ENCODE measurements at regions not wholly inside any gene's neighbourhood (a gene's known extent, or its start where the extent isn't known, plus 50 kb on each side); places are given as distances from the start of the nearest gene placed in this dataset.

DNA sequence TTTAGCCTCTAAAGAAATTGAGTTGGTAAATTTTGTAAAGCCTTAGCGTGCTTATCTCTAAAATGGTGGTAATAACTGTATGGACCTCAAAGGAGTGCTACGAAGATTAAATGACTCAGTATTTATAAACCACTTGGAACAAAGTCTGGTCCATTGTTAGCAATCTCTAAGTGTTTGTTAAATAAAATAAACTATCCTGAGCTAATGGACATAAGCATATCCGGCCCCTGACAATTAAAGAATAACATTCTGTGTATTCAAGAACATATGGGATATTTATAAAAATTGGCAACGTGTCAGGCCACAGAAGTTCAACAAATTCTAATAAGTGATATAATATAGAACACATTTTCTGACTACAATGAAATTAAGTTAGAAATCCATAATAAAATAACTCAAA lies 71.0 kb downstream of the MYEOV start:
- no peak for DNase-seq (ENCODE audit: low spot score)

DNA sequence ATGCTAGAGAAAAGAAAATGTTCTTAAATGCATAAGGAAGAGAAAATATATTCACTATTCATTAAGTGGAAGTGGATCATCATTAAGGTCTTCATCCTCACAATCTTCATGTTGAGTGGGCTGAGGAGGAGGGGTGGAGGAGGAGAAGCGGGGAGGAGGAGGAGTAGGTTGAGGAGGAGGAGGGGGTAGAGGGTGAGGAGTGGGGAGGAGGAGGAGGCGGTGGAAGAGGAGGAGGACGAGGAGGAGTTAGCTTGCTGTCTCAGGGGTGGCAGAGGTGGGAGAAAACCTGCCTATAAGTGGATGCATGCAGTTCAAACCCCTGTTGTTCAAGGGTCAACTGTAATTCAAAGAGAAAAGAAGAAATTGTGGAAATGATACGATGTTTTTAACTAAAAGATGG lies 71.6 kb downstream of the MYEOV start:
- DNase-seq (ENCODE audit: low spot score): no peak

DNA sequence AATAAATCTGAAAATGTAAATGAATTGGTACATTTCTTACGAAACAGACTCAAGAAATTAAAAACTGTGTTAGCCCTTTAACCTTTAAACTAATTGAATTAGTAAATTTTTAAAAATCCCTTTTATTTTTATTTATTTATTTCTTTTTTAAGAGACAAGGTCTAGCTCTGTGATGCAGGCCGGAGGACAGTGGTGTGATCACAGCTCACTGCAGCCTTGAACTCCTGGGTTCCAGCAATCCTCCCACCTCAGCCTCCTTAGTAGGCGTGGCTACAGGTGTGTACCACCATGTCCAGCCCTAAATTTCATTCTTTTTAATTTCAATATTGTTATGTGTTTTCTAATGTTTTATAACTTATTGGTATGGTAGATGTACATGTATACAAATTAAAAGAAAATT lies 72.6 kb downstream of the MYEOV start:
- DNase-seq (ENCODE audit: low spot score): no peak

- peak; percentile 65 for DNase-seq (ENCODE audit: low spot score)
These were observed 73.4 kb downstream of the MYEOV start for GRCh38 chr11:69367211-69367964.

GRCh38 chr11:69368119-69368880 lies 74.3 kb downstream of the MYEOV start:
- peak; percentile 82 for DNase-seq (ENCODE audit: low spot score)

DNA sequence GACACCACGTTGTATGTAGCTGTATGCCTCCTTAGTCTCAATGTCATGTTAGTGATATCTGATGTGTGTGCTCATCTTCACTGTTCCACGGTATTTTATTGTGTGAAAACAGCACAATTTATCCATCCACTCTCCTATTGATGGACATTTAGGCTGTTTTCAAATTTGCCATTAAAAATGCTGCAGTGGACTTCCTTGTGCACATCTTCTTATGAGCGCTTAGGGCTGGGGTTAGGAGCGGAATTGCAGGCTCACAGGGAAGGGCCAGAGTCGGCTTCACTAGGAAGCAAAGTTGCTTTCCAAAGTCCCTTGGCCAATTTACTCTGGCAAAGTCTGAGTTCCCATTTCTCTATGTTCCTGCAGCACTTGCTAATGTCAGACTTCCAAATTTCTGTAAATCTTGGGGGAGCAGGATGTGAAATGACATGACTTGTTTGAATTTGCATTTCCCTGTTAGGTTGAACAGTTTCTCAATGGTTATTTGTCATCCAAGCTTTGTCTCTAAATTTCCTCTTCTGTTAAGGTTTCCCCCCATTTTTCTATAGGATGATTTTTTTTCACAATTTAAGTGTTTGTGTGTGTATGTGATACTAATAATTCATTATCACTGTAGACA lies 75.4 kb downstream of the MYEOV start:
- DNase-seq (ENCODE audit: low spot score): no peak

DNA sequence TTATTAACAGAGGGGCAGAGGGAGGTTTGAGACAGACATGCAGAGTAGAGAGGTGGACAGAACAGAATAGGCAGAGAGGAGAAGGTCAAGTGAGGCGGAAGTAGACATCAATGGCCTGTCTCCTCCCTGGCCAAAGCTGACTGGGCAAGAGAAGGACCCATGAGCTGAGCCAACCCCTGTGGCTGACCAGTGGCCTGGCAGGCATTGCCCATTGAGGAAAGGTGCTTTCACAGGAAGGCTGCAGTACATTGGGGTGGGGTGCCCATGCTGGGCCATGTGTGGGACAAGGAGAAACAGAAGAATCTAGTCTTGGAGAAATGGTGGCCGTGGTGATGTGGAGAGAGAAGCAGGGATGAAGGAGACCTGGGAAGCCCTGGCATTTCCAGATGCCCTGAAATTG lies 76.0 kb downstream of the MYEOV start:
- peak; percentile 55 for DNase-seq (ENCODE audit: low spot score)

GRCh38 chr11:69370984-69371709 lies 77.2 kb downstream of the MYEOV start:
- DNase-seq (ENCODE audit: low spot score): peak; percentile 62

DNA sequence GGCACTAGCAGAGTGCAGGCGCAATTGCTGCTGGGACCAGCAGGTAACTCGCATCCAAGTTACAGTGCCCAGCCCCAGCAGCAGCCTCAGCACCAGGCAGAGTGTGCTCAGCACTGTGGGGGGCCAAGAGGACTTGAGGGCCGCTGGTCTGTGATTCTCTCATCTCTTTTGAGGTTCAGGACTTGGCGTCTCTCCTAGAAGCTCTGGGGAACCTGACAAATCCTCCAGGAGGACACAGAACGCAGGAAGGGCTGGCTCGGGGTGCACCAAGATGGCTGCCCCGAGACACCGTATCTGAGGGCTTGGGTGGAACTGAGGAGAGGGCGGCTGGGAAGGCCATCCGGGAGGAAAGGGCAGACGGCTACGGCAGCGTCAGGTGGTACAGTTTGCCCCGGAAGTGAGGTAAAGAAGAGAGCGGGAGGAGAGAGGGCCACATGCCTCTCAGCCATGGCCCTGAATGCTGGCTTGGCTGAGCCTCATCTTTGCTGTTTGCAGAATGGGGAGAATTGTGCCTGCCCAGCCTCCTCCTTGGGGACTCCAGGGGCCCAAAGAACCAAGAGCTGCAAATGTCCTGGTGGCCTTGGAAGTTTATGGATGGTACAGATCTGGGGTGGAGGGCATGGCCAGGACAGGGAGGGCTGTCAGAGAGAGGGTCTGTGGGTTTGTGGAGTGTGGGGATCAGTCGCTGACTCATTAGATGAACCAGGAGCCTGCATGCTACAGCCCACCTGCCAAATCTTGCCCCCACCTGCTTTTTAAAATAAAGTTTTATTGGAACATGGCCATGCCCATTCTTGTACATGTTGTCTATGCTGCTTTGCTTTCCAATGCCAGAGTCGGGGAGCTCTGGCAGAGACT lies 78.0 kb downstream of the MYEOV start:
- peak; percentile 57 for DNase-seq (ENCODE audit: low spot score)

DNA sequence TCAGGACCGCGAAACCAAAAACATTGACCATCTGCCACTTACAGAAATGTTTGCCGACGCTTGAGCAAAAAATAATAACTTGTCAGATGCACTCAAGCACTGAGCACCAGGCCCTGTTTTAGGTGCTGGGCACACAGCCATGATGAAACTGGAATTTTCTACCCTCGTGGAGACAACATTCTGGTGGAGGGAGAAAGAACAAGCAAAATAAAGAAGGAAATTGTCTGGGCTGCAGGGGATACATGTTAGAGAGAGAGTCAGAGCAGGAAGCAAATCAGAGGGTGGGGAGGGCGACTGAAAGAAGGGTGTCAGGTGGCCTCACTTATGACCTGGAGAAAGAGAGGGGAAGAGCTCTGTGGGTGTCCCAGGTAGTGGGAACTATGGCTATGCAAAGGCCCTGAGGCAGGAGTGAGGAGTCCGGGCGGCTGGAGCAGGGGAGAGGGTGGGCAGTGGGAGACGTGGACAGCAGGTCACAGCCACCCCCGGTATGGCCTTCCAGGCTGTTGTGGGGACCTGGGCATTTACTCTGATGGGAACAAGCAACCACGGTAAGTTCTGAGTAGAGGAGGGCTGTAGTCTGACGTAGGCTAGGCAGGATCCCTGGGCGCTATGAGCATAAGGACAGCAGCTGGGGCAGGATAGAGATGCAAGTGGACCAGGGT lies 78.8 kb downstream of the MYEOV start:
- DNase-seq (ENCODE audit: low spot score): peak; percentile 60

- peak; percentile 53 for DNase-seq (ENCODE audit: low spot score)
These were observed 79.3 kb downstream of the MYEOV start for GRCh38 chr11:69373251-69373635.

DNA sequence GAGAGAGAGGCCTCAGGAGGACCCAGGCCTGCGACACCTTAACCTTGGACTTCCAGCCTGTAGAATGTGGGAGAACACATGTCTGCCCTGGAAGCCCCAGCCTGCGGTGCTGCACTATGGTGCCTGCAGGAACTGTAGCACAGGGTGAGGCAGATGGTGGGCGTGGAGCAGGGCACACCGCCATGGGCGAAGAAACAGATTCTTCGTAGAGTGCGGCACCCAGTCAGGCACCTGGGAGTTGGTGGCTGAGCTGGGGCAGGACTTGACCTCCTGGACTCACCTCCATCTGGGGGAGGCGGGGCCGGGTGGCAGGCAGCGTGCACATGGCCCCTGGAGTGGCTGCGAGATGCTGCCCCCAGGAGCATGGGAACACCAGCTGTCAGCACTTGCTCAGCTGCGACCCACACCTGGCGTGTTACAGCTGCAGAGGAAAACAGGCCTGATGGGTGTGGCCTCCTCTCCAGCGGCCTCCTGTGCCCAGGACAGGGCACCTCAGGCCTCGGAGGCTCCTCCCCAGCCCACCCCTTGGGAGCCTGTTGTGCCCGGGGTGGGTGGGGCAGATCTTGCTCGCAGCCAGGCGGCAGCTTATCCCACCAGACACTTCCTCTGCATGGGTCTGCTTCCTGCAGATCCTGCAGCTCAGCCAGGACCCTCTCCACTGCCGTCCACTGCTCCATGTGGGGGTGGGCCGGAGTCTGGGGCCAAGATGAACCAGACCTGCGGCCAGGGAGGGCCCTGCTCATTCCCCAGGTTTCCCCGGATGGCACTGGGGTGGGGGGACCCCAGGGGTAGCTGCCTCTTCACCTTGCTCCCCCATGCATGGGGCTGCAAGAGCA lies 80.4 kb downstream of the MYEOV start:
- peak; percentile 87 for DNase-seq (ENCODE audit: low spot score)

DNA sequence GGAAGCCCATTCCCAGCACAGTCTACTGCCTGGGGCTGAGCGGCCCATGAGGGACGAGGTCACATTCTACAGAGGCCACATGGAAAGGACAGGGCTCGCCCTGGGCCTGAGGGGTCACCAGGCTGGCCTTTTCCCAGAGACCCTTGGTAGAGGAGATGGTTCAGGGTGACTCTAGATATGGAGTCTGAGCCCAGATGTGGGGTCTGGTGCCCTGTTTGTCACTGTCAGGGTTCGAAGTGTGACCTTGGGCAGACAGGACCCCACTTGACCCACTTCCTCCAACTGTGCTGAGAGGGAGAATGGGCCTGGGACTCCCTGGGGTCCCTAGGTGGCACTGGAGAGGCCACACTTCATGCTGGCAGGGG lies 81.0 kb downstream of the MYEOV start:
- peak; percentile 16 for DNase-seq (ENCODE audit: low spot score)

DNA sequence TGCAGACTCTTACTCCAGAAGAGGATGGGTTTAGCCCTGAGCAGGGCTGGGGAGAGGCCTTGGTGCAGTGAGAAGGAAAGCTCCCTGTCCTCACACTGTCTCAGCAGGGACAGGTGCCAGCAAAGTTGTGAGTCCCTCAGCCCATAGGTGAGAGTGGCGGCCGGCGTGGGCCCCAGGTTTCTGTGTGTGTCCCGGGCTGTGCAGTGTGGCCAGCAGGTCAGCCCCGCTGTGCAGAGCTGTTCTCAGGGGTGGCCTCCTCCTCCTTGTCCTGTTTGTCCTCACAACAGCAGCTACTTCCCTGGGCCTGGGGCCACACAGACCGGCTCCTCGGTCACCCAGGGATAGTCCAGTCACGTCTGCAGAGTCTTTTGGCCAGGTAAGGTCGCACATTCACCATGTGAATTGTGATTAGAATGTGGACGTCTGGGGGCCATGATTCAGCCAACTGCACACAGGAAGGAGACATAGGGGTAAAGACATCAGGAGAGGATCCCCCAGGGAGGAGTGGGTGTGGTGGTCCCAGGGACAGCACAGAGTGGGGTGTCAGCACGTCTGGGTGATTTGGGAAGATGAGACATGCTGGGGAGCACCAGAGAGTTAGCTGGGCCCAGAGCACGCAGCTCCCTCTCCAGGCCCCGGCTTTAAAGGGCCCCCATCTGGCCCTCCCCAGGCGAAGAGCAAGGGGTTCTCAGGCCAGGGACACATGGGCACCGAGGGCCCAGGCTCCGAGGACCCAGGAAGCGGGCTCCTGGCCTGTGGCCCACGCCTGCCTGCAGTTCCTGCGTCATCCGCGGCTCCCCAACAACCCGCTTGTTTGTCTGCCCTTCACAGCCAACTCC lies 81.6 kb downstream of the MYEOV start:
- DNase-seq (ENCODE audit: low spot score): peak; percentile 73

GRCh38 chr11:69376155-69377028 lies 82.4 kb downstream of the MYEOV start:
- DNase-seq (ENCODE audit: low spot score): peak; percentile 85

GRCh38 chr11:69377029-69377952 lies 83.3 kb downstream of the MYEOV start:
- DNase-seq (ENCODE audit: low spot score): no peak
